MCF 10A (cell line): ENCODE measurements at regions not wholly inside any gene's neighbourhood (a gene's known extent, or its start where the extent isn't known, plus 50 kb on each side); places are given as distances from the start of the nearest gene placed in this dataset.
A peak's percentile ranks its signal among the peaks of the same experiment; 100 is the strongest.

Experiments
- BruUV-seq: library from RNA; stranded (reverse); fragments of 400-500 nt; replicated peaks from 2 replicates; lab custom pipeline; 2021; lab: Mats Ljungman, UMichigan
- CTCF ChIA-PET: fragments of 300-600 bp; sonication (Branson Sonifier 250); formaldehyde crosslinking; extraction: SDS; loops from one replicate; lab custom pipeline; 2021; ENCODE audit warnings: antibody characterized with exemption, inconsistent platforms; lab: Yijun Ruan, JAX
- POLR2A ChIA-PET: fragments of 300-600, 350-650 bp; sonication (Branson Sonifier 250); formaldehyde crosslinking; extraction: SDS; loops from one replicate; lab custom pipeline; 2020; ENCODE audit warnings: antibody characterized with exemption, inconsistent platforms; lab: Yijun Ruan, JAX
- DNase-seq: peaks from one replicate; pipeline ENCODE4 v3.0.0-alpha.2; 2018; ENCODE audit not compliant: unreplicated experiment
- H3K27ac Mint-ChIP-seq: one replicate; pipeline ENCODE4 v1.8.0; 2022; ENCODE audit warnings: mild to moderate bottlenecking, low read depth, mixed read lengths; ENCODE audit not compliant: unreplicated experiment
- H3K27me3 Mint-ChIP-seq: one replicate; pipeline ENCODE4 v1.8.0; 2022; ENCODE audit warnings: mixed read lengths; ENCODE audit not compliant: insufficient read depth, unreplicated experiment
- H3K36me3 Mint-ChIP-seq: one replicate; pipeline ENCODE4 v1.8.0; 2022; ENCODE audit warnings: mild to moderate bottlenecking, moderate library complexity, mixed read lengths; ENCODE audit not compliant: insufficient read depth, unreplicated experiment
- H3K4me1 Mint-ChIP-seq: one replicate; pipeline ENCODE4 v1.8.0; 2022; ENCODE audit warnings: mixed read lengths; ENCODE audit not compliant: insufficient read depth, unreplicated experiment
- H3K4me3 Mint-ChIP-seq: one replicate; pipeline ENCODE4 v1.8.0; 2022; ENCODE audit warnings: mild to moderate bottlenecking, moderate library complexity, mixed read lengths; ENCODE audit not compliant: unreplicated experiment
- H3K9me3 Mint-ChIP-seq: one replicate; pipeline ENCODE4 v1.8.0; 2022; ENCODE audit warnings: mixed read lengths; ENCODE audit not compliant: unreplicated experiment
- intact Hi-C: fragments of 100-400 bp; cut with micrococcal nuclease; formaldehyde crosslinking; loops from 2 replicates; pipeline ENCODE4 v1.14.1; 2022
- TF ChIP-seq, protein P1 (sequence below): fragments of 200-600 bp; IDR thresholded peaks from one replicate; pipeline ENCODE4 v1.8.0; 2022; ENCODE audit warnings: antibody characterized with exemption, mild to moderate bottlenecking; ENCODE audit not compliant: unreplicated experiment

- DNase-seq: no peak
- Mint-ChIP-seq H3K27ac (no peak overlapping the region), H3K4me1 (no peaks in the 10 kb centered on the region), H3K27me3 (no peaks in the 10 kb centered on the region), H3K9me3 (peaks cover 53% of the 10 kb centered on the region), H3K4me3 (no peak overlapping the region), H3K36me3 (no peaks in the 10 kb centered on the region)
- intact Hi-C loops: no loop called here
- CTCF ChIA-PET: no interaction called here
- POLR2A ChIA-PET: no interaction called here
- TF ChIP-seq, protein P1, sequence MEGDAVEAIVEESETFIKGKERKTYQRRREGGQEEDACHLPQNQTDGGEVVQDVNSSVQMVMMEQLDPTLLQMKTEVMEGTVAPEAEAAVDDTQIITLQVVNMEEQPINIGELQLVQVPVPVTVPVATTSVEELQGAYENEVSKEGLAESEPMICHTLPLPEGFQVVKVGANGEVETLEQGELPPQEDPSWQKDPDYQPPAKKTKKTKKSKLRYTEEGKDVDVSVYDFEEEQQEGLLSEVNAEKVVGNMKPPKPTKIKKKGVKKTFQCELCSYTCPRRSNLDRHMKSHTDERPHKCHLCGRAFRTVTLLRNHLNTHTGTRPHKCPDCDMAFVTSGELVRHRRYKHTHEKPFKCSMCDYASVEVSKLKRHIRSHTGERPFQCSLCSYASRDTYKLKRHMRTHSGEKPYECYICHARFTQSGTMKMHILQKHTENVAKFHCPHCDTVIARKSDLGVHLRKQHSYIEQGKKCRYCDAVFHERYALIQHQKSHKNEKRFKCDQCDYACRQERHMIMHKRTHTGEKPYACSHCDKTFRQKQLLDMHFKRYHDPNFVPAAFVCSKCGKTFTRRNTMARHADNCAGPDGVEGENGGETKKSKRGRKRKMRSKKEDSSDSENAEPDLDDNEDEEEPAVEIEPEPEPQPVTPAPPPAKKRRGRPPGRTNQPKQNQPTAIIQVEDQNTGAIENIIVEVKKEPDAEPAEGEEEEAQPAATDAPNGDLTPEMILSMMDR: no peak
- BruUV-seq: no TSS peak
Observed at GRCh38 chr16:66014221-66014620, 352.3 kb upstream of the CDH5 start.

- DNase-seq: no peak
- ChIA-PET POLR2A (no interaction called here), CTCF (no interaction called here)
- no peaks in the 10 kb centered on the region for H3K4me1 Mint-ChIP-seq
- TF ChIP-seq, protein P1: no peak
- no peak overlapping the region for H3K27ac Mint-ChIP-seq
- H3K27me3 Mint-ChIP-seq: no peaks in the 10 kb centered on the region
- H3K4me3 Mint-ChIP-seq: no peak overlapping the region
- H3K36me3 Mint-ChIP-seq: no peaks in the 10 kb centered on the region
- intact Hi-C loops: no loop called here
- peaks cover 55% of the 10 kb centered on the region for H3K9me3 Mint-ChIP-seq
- BruUV-seq: no TSS peak
Observed at GRCh38 chr16:66013486-66013885, 353.0 kb upstream of the CDH5 start.

DNA sequence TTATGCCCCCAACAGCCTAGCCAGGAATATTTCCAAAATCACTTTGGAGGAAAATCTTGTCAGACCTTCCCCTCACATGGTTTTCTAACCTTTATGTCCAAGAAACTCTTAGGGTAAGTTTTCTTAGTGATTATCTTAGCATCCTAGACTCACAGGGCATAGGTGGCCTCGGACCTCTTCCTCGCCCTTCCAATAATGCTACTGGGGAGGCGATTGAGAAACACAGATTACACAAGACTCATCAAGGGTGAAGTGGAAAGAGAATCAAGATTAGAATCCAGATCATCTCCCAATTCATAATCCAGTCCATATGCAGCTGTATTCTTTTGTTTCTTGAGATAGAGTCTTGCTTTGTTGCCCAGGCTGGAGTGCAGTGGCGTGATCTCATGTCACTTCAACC, 358.4 kb upstream of the CDH5 start:
- TF ChIP-seq, protein P1: no peak
- H3K4me3 Mint-ChIP-seq: no peak overlapping the region
- H3K36me3 Mint-ChIP-seq: no peaks in the 10 kb centered on the region
- intact Hi-C loops: no loop called here
- H3K4me1 Mint-ChIP-seq: no peaks in the 10 kb centered on the region
- no peaks in the 10 kb centered on the region for H3K27me3 Mint-ChIP-seq
- H3K27ac Mint-ChIP-seq: no peak overlapping the region
- ChIA-PET CTCF (no interaction called here), POLR2A (interaction anchor here (0.5 kb wide), 1 partner anchor 209 kb away, joined by 3 read pairs; no protein-coding TSS in a partner anchor)
- BruUV-seq: no TSS peak
- peaks cover 41% of the 10 kb centered on the region for H3K9me3 Mint-ChIP-seq
- DNase-seq: no peak

DNA sequence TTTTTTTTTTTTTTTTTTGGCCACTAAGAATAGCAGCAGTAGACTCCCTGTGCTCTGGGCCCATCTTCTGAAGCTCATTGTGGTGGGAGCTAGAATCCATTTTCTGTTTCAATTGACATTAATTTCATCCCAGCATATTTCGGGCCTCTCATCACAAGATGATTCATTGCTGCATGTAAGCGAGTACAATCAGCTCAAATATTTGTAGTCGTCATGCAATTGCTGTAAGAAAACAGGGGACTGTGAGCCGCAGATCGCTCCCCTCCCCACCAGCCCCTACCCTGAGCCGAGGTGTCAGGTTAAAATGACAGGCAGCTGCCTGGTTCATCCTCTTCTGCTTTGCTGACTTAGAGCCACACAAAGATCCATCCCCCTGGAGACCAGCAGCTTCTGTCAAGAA, 358.8 kb upstream of the CDH5 start:
- Mint-ChIP-seq H3K4me3 (no peak overlapping the region), H3K27me3 (no peaks in the 10 kb centered on the region), H3K4me1 (no peaks in the 10 kb centered on the region), H3K9me3 (peaks cover 38% of the 10 kb centered on the region), H3K27ac (no peak overlapping the region), H3K36me3 (no peaks in the 10 kb centered on the region)
- no TSS peak for BruUV-seq
- TF ChIP-seq, protein P1: no peak
- intact Hi-C loops: no loop called here
- CTCF ChIA-PET: interaction anchor here (0.6 kb wide), 1 partner anchor 127 kb away, joined by 4 read pairs; no protein-coding TSS in a partner anchor
- peak; percentile 42 for DNase-seq
- POLR2A ChIA-PET: interaction anchor here (0.5 to 1.1 kb wide), 2 partner anchors 74 to 209 kb away, joined by 3 read pairs; no protein-coding TSS in a partner anchor
